ENCODE measurements at regions not wholly inside any gene's neighbourhood (a gene's known extent, or its start where the extent isn't known, plus 50 kb on each side); places are given as distances from the start of the nearest gene placed in this dataset.
"Not testable (repeated sequence)": the region's sequence is repeated elsewhere in the genome, so short reads cannot be mapped to it uniquely, and the experiment has no call there.

DNA sequence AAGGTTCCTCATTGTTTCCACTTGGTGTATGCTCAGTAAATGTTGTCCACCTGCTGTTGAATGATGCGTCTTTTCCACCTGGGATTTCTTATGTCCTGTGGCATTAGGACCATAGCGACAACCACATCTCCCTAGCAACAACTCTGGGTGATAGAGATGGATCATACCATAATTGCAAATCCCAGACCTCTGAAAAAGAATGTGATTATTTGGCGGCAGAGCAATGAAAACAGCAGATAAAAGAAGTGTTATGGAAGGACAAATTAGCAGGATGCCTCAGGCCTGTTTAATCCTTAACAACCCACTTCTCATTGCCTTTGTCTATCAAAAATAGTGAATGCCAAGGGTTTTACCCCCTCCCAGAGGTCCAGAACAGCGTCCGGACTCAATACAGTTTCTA is 278.9 kb downstream of the TSN start:
- no peak overlapping the region for H3K27ac ChIP-seq (ENCODE audit: low read depth, low read length)
- H3K9me3 ChIP-seq (ENCODE audit: control insufficient read depth, insufficient read depth, low read length) = no peaks in the 10 kb centered on the region
- H3K79me2 ChIP-seq (ENCODE audit: control insufficient read depth, low read length) = no peaks in the 10 kb centered on the region
- TF ChIP-seq EZH2phosphoT487 (IDR thresholded peaks at IDR 0.05; ENCODE audit: borderline replicate concordance, low read length) = no peak
- TF ChIP-seq, protein P1, sequence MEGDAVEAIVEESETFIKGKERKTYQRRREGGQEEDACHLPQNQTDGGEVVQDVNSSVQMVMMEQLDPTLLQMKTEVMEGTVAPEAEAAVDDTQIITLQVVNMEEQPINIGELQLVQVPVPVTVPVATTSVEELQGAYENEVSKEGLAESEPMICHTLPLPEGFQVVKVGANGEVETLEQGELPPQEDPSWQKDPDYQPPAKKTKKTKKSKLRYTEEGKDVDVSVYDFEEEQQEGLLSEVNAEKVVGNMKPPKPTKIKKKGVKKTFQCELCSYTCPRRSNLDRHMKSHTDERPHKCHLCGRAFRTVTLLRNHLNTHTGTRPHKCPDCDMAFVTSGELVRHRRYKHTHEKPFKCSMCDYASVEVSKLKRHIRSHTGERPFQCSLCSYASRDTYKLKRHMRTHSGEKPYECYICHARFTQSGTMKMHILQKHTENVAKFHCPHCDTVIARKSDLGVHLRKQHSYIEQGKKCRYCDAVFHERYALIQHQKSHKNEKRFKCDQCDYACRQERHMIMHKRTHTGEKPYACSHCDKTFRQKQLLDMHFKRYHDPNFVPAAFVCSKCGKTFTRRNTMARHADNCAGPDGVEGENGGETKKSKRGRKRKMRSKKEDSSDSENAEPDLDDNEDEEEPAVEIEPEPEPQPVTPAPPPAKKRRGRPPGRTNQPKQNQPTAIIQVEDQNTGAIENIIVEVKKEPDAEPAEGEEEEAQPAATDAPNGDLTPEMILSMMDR (IDR thresholded peaks at IDR 0.05; ENCODE audit: low read depth, low read length, poor library complexity, severe bottlenecking) = no peak
- peaks cover 15% of the 10 kb centered on the region for H3K27me3 ChIP-seq (ENCODE audit: control insufficient read depth, low read length)
- no peak overlapping the region for H3K4me2 ChIP-seq (ENCODE audit: low read length)
- H3K36me3 ChIP-seq (ENCODE audit: control insufficient read depth, low read length) = no peaks in the 10 kb centered on the region
- H3K9me2 ChIP-seq (replicated peaks; ENCODE audit: control insufficient read depth, low read length) = no peaks in the 10 kb centered on the region
- no peaks in the 10 kb centered on the region; the same call in 1 of the 2 replicates for H3K4me1 ChIP-seq (ENCODE audit: control insufficient read depth, low read length)
- H3F3A ChIP-seq (ENCODE audit: control insufficient read depth, insufficient read depth) = no peaks in the 10 kb centered on the region
- no peak overlapping the region for H3K4me3 ChIP-seq (ENCODE audit: low read length)
- no peaks in the 10 kb centered on the region for H4K20me1 ChIP-seq (ENCODE audit: control insufficient read depth, insufficient read depth, low read depth, low read length)

DNA sequence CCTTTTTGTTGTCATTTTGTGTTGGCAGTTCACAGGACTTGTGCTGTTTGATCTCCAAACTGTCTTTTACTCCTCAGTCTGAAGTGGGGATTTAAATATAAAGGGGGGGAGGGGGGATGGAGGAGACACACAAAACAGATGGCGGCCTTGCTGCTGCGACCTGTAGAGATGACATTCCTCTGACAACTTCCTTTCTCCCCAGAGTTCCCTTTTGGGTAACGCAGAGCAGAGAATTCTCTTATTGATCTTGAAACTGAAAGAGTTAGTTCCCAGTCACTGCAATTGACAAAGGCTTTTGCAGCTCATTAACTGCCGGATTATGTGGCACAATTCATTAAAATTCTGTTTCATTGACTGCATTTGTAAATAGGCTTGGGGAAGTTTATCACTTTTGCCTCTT is 279.3 kb downstream of the TSN start:
- Histone ChIP-seq H3K27ac (ENCODE audit: low read depth, low read length) (no peak overlapping the region), H3K79me2 (ENCODE audit: control insufficient read depth, low read length) (no peaks in the 10 kb centered on the region), H3K4me2 (ENCODE audit: low read length) (no peak overlapping the region), H3K9me2 (replicated peaks; ENCODE audit: control insufficient read depth, low read length) (no peaks in the 10 kb centered on the region), H3F3A (ENCODE audit: control insufficient read depth, insufficient read depth) (no peaks in the 10 kb centered on the region), H3K9me3 (ENCODE audit: control insufficient read depth, insufficient read depth, low read length) (no peaks in the 10 kb centered on the region), H3K36me3 (ENCODE audit: control insufficient read depth, low read length) (no peaks in the 10 kb centered on the region), H3K27me3 (ENCODE audit: control insufficient read depth, low read length) (peaks cover 15% of the 10 kb centered on the region), H3K4me3 (ENCODE audit: low read length) (no peak overlapping the region), H3K4me1 (ENCODE audit: control insufficient read depth, low read length) (no peaks in the 10 kb centered on the region; the same call in 1 of the 2 replicates), H4K20me1 (ENCODE audit: control insufficient read depth, insufficient read depth, low read depth, low read length) (no peaks in the 10 kb centered on the region)
- no peak for TF ChIP-seq EZH2phosphoT487 (IDR thresholded peaks at IDR 0.05; ENCODE audit: borderline replicate concordance, low read length)
- TF ChIP-seq, protein P1 (IDR thresholded peaks at IDR 0.05; ENCODE audit: low read depth, low read length, poor library complexity, severe bottlenecking) = no peak

DNA sequence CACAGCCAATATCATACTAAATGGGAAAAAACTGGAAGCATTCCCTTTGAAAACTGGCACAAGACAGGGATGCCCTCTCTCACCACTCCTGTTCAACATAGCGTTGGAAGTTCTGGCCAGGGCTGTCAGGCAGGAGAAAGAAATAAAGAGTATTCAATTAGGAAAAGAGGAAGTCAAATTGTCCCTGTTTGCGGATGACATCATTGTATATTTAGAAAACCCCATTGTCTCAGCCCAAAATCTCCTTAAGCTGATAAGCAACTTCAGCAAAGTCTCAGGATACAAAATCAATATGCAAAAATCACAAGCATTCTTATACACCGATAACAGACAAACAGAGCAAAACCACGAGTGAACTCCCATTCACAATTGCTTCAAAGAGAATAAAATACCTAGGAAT is 283.4 kb downstream of the TSN start:
- H3K27ac ChIP-seq (ENCODE audit: low read depth, low read length); H4K20me1 ChIP-seq (ENCODE audit: control insufficient read depth, insufficient read depth, low read depth, low read length); H3K4me3 ChIP-seq (ENCODE audit: low read length); H3K36me3 ChIP-seq (ENCODE audit: control insufficient read depth, low read length); H3K27me3 ChIP-seq (ENCODE audit: control insufficient read depth, low read length); H3K79me2 ChIP-seq (ENCODE audit: control insufficient read depth, low read length); H3K9me3 ChIP-seq (ENCODE audit: control insufficient read depth, insufficient read depth, low read length); H3K4me1 ChIP-seq (ENCODE audit: control insufficient read depth, low read length); H3K4me2 ChIP-seq (ENCODE audit: low read length); H3K9me2 ChIP-seq (replicated peaks; ENCODE audit: control insufficient read depth, low read length); H3F3A ChIP-seq (ENCODE audit: control insufficient read depth, insufficient read depth): not testable (repeated sequence)

GRCh38 chr2:122041455-122041854 is 286.0 kb downstream of the TSN start:
- no peaks in the 10 kb centered on the region for H3K27me3 ChIP-seq (ENCODE audit: control insufficient read depth, low read length)
- no peaks in the 10 kb centered on the region for H4K20me1 ChIP-seq (ENCODE audit: control insufficient read depth, insufficient read depth, low read depth, low read length)
- H3K4me1 ChIP-seq (ENCODE audit: control insufficient read depth, low read length) = no peaks in the 10 kb centered on the region
- no peaks in the 10 kb centered on the region for H3K36me3 ChIP-seq (ENCODE audit: control insufficient read depth, low read length)
- TF ChIP-seq, protein P1 (IDR thresholded peaks at IDR 0.05; ENCODE audit: low read depth, low read length, poor library complexity, severe bottlenecking) = no peak
- no peak for TF ChIP-seq EZH2phosphoT487 (IDR thresholded peaks at IDR 0.05; ENCODE audit: borderline replicate concordance, low read length)
- H3K27ac ChIP-seq (ENCODE audit: low read depth, low read length) = no peak overlapping the region
- H3K79me2 ChIP-seq (ENCODE audit: control insufficient read depth, low read length) = no peaks in the 10 kb centered on the region
- no peaks in the 10 kb centered on the region for H3F3A ChIP-seq (ENCODE audit: control insufficient read depth, insufficient read depth)
- no peaks in the 10 kb centered on the region for H3K9me3 ChIP-seq (ENCODE audit: control insufficient read depth, insufficient read depth, low read length)
- H3K4me2 ChIP-seq (ENCODE audit: low read length) = no peak overlapping the region
- no peaks in the 10 kb centered on the region for H3K9me2 ChIP-seq (replicated peaks; ENCODE audit: control insufficient read depth, low read length)
- H3K4me3 ChIP-seq (ENCODE audit: low read length) = no peak overlapping the region

GRCh38 chr2:122051659-122052058 is 296.2 kb downstream of the TSN start:
- H3K27ac ChIP-seq (ENCODE audit: low read depth, low read length); H3K36me3 ChIP-seq (ENCODE audit: control insufficient read depth, low read length); H3K9me2 ChIP-seq (replicated peaks; ENCODE audit: control insufficient read depth, low read length); H3K4me2 ChIP-seq (ENCODE audit: low read length); H3F3A ChIP-seq (ENCODE audit: control insufficient read depth, insufficient read depth); H3K9me3 ChIP-seq (ENCODE audit: control insufficient read depth, insufficient read depth, low read length); H3K27me3 ChIP-seq (ENCODE audit: control insufficient read depth, low read length); H4K20me1 ChIP-seq (ENCODE audit: control insufficient read depth, insufficient read depth, low read depth, low read length); H3K4me1 ChIP-seq (ENCODE audit: control insufficient read depth, low read length); H3K79me2 ChIP-seq (ENCODE audit: control insufficient read depth, low read length); H3K4me3 ChIP-seq (ENCODE audit: low read length): not testable (repeated sequence)
